GM12801 (cell line): ENCODE measurements at regions not wholly inside any gene's neighbourhood (a gene's known extent, or its start where the extent isn't known, plus 50 kb on each side); places are given as distances from the start of the nearest gene placed in this dataset.

ENCODE experiments used
- CTCF ChIP-seq: IDR thresholded peaks from one replicate; pipeline ENCODE4 v1.5.1; 2011; ENCODE audit warnings: control low read depth; ENCODE audit not compliant: insufficient read length; ENCODE audit errors: extremely low read depth

GRCh38 chr4:111678908-111679307 is 466.3 kb upstream of the FAM241A start:
- no peak for TF ChIP-seq CTCF

- TF ChIP-seq CTCF: no peak
Observed at GRCh38 chr4:111681270-111681669, 464.0 kb upstream of the FAM241A start.

GRCh38 chr4:111681751-111682150 is 463.5 kb upstream of the FAM241A start:
- no peak for TF ChIP-seq CTCF

- no peak for TF ChIP-seq CTCF
Observed at GRCh38 chr4:111685205-111685604, 460.0 kb upstream of the FAM241A start.

GRCh38 chr4:111689214-111689613 is 456.0 kb upstream of the FAM241A start:
- TF ChIP-seq CTCF: no peak

- TF ChIP-seq CTCF: no peak
Observed at GRCh38 chr4:111689731-111690130, 455.5 kb upstream of the FAM241A start.

GRCh38 chr4:111693758-111694157 is 451.5 kb upstream of the FAM241A start:
- TF ChIP-seq CTCF: no peak

GRCh38 chr4:111695677-111696076 is 449.6 kb upstream of the FAM241A start:
- TF ChIP-seq CTCF: no peak
